ENCODE measurements at regions not wholly inside any gene's neighbourhood (a gene's known extent, or its start where the extent isn't known, plus 50 kb on each side); places are given as distances from the start of the nearest gene placed in this dataset.

GRCh38 chr2:155442088-155442487, 743.6 kb downstream of the KCNJ3 start:
- TF ChIP-seq, protein P1, sequence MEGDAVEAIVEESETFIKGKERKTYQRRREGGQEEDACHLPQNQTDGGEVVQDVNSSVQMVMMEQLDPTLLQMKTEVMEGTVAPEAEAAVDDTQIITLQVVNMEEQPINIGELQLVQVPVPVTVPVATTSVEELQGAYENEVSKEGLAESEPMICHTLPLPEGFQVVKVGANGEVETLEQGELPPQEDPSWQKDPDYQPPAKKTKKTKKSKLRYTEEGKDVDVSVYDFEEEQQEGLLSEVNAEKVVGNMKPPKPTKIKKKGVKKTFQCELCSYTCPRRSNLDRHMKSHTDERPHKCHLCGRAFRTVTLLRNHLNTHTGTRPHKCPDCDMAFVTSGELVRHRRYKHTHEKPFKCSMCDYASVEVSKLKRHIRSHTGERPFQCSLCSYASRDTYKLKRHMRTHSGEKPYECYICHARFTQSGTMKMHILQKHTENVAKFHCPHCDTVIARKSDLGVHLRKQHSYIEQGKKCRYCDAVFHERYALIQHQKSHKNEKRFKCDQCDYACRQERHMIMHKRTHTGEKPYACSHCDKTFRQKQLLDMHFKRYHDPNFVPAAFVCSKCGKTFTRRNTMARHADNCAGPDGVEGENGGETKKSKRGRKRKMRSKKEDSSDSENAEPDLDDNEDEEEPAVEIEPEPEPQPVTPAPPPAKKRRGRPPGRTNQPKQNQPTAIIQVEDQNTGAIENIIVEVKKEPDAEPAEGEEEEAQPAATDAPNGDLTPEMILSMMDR (IDR thresholded peaks at IDR 0.05) = no peak

DNA sequence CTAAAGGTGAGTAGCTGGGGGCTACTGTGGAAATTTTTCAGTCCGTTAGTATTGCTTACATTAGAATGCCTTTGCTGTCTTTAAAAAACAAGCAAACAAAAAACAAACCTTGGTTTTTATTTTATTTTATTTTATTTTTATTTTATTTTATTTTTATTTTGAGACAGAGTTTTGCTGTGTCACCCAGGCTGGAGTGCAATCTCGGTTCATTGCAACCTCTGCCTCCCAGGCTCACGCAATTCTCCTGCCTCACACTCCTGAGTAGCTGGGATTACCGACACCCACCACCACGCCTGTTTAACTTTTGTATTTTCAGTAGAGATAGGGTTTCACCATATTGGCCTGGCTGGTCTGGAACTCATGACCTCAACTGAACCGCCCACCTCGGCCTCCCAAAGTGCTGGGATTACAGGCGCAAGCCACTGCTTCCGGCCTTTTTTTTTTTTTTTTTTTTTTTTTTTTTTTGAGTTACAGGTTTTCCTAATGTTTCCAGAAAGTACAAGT, 732.6 kb downstream of the KCNJ3 start:
- TF ChIP-seq, protein P1 (IDR thresholded peaks at IDR 0.05) = no peak

- TF ChIP-seq, protein P1 (IDR thresholded peaks at IDR 0.05) = no peak
Observed at GRCh38 chr2:155427470-155427869, 729.0 kb downstream of the KCNJ3 start.

DNA sequence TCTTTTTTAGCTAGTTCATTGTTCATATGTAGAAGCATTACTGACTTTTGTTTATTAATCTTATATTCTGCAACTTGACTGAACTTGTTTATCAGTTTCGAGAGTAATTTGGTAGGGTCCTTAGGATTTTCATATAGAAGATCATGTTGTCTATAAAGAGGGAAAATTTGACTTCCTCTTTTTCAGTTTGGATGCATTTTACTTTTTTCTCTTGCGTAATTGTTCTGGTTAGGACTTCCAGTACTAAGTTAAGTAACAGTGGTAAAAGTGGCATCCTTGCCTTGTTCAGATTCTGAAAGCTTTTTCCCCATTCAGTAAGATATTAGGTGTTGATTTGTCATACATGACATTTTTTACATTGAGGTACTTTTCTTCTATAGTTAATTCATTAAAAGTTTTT, 726.0 kb downstream of the KCNJ3 start:
- TF ChIP-seq, protein P1 (IDR thresholded peaks at IDR 0.05) = no peak

- TF ChIP-seq, protein P1 (IDR thresholded peaks at IDR 0.05) = no peak
Observed at GRCh38 chr2:155418753-155419152, 720.3 kb downstream of the KCNJ3 start.

DNA sequence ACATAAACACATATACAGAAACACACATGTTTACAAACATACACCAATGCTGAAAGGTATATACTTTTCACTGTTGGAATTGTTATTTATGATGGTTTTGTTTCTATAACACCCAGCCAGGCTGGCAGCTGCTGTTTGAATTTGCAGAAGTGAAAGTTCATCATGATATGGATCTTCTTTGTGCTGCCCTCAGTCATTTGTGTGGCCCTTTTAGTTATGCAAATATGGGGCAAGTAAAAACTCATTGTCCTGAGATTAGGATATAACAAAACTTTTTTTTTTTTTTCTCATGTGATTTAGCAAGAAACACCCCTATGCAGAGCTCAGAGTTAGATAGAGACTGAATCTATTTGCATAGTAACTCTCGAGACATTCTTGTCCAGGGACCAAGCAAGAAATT, 714.1 kb downstream of the KCNJ3 start:
- TF ChIP-seq, protein P1 (IDR thresholded peaks at IDR 0.05) = no peak

- TF ChIP-seq, protein P1 (IDR thresholded peaks at IDR 0.05) = no peak
Observed at GRCh38 chr2:155404433-155405002, 706.0 kb downstream of the KCNJ3 start.

DNA sequence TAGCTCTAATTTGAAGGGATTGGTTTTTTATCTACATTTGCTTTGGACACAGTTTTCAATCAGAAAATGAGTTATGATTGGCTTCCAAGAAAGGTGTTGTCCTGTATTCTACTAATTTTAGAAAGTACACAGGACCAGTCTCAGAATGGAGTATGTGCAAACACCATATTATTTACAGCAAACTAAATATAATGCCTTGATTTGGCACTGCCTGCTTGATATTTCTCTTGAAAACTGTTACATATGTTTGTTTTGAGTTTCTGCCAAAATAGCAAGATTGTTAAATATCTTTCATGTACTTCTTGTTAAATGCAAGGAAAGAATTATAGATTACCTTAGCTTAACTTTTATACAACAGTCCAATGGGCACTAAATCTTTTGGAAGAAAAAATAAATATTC, 694.9 kb downstream of the KCNJ3 start:
- TF ChIP-seq, protein P1 (IDR thresholded peaks at IDR 0.05) = no peak
